ENCODE measurements at regions not wholly inside any gene's neighbourhood (a gene's known extent, or its start where the extent isn't known, plus 50 kb on each side); places are given as distances from the start of the nearest gene placed in this dataset.

DNA sequence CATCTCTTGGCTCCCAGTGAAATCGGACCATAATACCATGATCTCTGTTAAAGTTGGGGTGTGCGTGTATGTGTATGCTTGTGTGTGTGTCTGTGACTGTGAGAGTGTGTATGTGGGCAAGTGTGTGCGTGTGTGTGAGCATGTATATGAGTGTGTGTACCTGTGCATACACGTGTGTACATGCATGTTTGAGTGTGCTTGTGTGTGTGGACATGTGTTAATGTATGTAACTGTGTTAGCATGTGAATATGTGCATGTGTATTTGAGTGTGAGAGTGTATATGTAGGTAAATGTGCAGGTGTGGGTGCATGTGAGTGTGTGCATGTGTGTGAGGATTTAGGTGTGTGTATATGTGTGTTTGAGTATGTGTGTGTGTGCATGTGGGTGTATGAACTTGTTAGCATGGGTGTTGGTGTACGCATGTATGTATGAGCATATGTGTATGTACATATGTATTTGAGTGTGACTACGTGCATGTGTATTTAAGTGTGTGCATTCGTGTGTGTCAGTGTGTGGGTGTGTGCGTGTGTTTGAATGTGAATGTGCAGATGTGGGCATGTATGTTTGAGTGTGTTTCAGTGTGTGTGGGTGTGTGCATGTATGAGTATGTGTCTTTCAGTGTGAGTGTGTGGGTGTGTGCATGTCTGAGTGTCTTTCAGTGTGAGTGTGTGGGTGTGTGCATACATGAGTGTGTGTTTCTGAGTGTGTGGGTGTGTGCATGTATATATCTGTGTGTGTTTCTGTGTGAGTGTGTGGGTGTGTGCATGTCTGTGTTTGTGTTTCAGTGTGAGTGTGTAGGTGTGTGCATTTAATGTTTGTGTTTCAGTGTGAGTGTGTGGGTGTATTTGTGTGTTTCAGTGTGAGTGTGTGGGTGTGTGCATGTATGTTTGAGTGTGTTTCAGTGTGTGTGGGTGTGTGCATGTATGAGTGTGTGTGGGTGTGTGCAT lies 183.2 kb downstream of the SOX9 start:
- DNase-seq: no peak

DNA sequence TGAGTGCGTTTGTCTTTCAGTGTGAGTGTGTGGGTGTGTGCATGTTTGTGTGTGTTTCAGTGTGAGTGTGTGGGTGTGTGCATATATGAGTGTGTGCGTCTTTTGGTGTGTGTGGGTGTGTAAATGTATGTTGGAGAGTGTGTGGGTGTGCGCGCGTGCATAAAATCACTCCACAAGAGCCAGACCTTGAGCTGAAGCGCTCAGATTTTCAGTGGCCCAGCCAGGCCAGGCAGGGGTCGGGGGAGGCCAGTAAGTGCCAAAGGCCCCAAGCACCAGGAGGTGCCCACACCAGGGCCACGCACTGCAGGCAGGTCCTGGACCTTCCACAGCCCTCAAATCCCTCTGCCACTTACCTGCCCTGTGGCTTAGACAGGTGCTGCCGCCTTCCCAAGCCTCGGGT lies 184.0 kb downstream of the SOX9 start:
- no peak for DNase-seq

DNA sequence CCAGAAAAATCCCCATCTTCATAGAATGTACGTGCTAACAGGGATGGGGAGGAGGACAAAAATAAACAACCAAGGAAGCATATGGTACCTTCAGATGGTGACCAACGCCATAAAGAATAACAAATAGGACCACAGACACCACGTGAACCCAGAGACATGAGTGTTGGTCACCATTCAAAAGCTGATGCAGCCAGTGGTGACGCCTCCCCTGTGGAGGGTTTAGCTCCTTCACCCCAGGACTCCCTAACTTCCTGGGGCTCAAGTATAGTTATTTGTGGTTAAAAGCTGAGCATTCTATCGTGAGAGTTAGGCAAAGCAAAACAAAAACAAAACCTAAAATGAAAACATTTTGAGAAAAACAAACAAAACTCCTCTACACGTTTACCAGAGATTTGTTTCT lies 184.7 kb downstream of the SOX9 start:
- DNase-seq: no peak

DNA sequence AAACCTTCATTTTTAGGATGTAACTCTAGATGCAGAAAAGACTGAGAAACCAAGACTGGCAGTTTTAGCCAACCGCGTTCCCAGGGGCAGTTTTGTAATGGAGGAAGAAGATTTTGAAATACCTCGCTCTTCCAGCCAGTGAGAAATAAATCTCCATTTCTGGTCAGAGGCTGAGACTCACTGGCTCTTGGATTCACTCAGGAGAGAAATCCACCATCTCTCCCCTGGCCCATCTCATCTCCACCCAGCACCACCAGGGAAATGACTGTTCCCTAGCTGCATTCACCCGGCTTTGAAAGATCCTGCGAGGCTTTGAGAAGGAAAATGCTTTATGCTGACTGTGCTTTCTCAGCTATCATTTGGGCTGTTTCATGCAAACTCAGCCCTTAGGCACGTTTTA lies 185.2 kb downstream of the SOX9 start:
- DNase-seq: no peak

DNA sequence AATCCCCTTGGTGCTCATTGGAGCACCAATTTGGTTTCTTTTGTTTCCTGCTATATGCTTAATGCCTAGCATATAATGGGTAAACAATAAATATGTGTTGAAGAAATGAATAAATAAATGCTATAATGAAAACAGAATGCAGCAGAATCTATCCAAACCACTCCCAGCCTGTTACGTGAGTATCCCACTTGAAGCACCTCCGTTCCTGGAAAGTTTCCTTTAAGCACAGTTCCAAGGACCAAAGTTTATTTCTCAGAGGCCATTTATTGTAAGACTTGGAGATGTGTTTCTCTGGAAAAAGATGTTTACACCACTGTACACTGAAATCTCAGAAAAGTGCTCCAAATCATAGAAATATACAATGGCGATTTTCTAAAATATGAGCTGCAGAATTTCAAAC lies 187.0 kb downstream of the SOX9 start:
- DNase-seq: no peak

DNA sequence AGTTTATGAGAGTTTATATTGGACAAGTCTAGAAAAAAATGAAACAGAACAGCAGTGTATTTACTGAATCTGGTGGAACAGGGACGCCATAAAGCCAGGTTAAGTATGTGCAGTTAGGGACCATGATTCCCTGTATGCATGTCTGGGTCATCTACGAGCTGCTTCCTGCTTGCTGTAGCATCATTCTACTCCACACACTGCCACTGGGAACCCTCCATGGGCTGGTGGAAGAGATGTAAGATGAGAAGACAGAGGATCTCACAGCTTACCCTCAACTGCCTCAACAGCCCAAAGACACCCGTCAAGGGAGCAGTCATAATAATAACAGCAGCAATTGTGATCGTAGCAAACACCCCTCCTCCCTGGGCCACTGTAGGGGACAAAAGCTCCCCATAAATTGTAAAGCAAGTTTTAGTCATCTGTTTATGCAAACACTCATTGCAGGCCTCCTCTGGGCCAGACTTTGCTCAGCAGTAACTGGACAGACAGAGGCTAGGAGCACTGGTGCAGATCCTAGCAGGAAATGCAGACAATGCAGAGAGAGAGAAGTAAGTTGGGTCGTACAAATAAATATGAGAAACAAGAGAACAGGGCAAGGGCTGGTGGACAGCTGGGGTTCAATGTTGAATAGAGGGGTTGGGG lies 188.0 kb downstream of the SOX9 start:
- DNase-seq: no peak

DNA sequence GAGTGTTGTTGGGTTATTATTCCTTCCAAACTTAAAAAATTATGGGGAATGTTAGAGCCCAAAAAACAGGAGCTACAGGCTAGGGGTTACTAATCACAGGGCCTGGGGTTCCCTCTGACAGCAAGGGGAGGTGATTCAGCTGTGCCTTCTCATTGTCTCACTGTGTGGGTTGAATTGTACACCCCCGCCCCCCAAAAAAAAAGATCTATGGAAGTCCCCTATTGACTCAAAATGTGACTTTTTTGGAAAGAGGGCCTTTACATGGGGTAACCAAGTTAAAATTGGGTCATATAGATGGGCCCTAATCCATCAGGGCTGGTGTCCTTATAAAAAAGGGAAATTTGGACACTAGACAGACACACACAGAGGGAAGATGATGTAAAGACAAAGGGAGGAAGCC lies 190.2 kb downstream of the SOX9 start:
- DNase-seq: no peak

DNA sequence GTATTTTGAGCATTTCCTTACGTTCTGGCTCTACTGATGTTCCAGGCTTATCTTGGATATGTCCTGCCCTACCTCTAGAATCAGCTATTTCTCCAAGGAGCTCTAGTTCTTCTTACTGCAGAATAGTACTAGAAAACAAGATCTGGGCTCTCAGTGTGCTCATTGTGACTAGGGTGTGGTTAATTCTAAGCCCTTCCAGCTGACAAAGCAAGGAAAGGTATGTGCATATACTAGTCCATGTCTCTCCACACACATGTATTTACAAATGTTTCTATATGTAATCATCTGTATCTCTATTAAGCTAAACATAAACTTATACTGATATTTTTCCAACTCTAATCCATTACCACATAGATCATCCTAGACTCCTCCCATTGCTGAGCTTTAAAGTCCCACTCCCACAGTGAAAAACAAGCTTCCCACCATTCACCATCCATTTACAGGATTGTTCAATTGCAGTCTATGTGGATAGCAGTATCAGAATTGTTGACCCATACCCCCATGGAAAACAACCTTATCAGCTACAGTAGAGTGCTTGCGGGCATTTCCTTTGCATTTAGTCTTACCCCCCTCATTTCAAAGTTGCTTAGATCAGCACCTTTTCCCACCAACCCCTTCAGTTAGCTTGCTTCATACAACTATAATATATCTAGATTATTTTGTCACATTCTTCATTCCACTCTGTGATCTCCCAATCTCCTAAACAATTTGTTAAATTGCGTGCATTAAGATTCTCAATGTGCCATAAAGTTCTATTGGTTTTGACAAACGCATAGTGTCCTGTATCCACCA lies 194.5 kb downstream of the SOX9 start:
- no peak for DNase-seq

DNA sequence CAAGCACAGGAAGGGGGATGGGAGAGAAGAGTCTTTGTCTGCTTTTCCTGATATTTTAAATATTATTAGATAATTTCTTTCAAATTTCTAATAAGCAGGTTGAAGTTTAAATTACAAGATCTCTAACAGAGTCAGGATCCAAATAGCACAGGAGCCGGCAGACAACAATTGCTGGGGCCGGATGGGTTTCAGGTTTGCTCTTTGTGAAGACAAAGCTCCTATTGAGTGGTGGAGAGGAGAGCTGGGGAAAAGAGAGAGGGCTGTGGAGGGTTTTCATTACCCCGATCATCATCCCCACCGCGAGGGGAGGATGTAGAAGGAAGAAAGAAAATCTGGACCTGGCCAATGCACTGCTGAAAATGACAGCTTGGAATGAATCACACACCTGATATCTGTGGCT lies 197.3 kb downstream of the SOX9 start:
- no peak for DNase-seq

DNA sequence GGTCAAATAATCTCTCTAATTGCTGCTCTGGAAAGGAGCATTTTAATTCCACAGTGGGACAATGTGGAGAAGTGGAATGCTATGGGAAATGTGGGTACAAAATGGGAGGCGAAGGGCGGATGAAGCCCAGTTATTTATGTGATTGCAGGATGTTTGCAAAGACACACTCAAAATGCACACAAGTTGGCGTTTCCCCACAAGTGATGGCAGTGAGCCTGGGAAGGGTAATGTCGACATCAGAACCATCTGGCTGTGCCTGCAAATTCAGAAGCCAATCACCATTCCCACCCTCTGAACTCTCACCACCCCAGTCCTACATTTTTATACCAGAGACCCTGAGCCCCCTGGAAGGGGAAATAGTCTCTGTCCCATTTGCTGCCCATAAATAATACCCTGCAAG lies 201.1 kb downstream of the SOX9 start:
- DNase-seq: no peak

DNA sequence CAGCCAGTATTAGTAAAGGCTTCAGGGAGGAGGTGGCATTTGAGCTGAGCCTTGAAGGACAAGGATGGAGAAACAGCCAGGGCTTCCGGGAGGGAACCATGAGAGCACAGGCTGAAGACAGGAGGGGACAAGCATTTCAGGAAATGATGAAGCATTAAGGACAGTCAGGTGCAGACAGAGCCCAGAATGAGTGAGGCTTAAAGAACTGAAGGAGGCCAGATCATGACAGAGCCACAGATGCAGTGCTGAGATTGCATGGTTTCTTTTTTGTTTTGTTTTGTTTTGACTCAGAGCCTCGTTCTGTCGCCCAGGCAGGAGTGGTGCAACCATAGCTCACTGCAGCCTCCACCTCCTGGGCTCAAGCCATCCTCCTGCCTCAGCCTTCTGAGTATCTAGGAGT lies 211.5 kb downstream of the SOX9 start:
- no peak for DNase-seq

DNA sequence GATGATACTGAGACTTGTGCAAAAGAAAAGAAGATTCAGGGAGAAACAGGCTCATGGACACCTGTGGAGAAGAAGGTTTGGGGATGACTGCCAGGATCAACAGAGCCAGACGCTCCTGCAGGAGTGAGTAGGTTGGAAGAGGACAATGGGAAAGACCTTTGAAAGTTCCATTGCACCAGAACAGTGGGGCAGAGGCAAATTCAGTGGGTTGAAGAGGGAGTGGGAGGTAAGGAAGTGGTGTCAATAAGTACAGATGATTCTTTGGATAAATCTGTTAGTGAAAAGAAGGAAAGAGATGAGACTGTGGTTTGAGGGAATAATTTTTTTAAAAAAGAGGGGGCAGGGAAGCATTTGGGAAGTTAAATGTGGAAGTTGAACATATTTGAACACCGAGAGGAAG lies 212.8 kb downstream of the SOX9 start:
- DNase-seq: no peak

DNA sequence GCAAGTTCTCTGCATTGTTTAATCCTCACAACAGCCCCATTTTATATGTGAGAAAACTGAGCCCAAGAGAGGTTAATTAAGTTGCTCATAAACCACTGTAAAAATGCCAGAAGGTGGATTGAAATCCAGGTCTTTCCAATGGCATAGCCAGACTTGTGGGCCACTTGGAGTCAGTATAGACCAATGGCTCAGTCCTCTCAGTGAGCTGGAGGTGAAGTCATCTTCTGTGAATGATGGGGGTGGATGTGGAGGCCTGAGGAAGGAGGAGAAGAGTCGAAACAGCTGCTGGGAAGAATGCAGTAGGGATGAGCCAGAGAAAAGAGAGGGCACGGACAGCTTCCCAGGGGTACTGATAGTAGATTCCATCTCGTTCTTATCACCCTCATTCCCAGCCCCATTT lies 213.4 kb downstream of the SOX9 start:
- DNase-seq: no peak

DNA sequence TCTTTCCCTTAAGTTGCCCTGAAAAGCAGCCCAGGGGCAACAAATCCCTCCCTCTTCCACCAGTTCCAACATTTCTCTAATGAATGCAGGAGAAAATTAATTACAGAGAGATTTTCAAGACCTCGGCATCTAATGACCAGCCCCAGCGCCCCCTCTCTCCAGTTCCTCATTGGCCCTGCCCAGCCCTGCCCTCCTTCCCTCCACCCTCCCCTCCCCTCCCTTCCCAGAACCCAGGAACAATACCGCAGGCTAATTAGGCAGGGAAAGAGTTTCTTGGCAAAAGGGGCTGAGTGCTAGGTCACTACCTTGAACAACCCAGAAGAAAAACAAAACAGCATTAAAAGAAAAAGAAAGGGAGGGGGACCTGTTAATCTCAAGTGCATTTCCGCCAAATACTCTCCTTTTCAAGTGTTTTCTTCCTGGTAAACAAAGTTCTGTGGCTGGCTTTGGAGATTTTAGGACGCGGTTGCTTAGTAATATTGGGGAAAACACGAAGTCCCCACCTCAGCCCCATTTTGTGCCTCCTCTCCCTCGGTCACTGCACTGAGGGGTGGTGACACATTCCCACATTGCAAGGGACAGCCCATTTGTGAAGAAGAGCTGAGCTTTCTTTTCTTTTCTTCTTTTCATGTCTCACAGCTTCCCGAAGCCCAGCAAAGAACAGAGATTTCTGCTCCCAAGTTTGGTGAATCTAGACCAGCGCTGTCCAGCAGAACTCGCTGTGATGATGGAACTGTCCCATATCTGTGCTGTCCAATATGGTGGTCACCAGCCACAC lies 215.4 kb downstream of the SOX9 start:
- DNase-seq: no peak

DNA sequence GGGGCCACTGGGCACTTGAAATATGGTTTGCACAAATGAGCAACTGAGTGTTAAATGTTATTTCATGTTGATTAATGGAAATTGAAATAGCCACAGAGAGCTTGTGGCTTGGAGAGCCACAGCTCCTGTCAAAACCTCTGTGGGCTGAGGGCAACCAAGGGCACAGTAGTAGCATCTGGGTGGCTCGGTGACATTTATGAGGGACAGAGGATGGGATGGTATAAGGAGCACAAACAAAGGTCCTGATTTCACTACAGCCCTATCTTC lies 215.9 kb downstream of the SOX9 start:
- DNase-seq: no peak

DNA sequence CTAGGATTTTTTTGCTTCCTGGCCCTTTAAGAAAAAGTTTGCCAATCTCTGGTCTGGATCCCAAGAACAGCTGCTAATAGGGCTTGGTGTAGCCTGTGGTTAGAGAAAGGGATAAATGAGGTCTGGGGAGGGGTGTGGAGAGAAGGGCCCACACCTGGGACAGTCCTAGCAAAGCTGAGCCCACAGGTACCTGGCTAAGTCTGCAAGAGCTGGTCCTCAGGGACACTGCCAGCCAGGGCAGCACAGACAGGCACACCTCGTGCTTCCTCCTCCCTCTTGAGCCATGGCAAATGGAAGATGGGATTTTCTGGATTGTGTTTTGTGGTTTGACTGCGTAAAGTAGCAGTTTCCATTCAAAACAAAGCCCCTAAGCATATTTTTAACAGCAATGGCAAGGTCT lies 217.5 kb downstream of the SOX9 start:
- no peak for DNase-seq

DNA sequence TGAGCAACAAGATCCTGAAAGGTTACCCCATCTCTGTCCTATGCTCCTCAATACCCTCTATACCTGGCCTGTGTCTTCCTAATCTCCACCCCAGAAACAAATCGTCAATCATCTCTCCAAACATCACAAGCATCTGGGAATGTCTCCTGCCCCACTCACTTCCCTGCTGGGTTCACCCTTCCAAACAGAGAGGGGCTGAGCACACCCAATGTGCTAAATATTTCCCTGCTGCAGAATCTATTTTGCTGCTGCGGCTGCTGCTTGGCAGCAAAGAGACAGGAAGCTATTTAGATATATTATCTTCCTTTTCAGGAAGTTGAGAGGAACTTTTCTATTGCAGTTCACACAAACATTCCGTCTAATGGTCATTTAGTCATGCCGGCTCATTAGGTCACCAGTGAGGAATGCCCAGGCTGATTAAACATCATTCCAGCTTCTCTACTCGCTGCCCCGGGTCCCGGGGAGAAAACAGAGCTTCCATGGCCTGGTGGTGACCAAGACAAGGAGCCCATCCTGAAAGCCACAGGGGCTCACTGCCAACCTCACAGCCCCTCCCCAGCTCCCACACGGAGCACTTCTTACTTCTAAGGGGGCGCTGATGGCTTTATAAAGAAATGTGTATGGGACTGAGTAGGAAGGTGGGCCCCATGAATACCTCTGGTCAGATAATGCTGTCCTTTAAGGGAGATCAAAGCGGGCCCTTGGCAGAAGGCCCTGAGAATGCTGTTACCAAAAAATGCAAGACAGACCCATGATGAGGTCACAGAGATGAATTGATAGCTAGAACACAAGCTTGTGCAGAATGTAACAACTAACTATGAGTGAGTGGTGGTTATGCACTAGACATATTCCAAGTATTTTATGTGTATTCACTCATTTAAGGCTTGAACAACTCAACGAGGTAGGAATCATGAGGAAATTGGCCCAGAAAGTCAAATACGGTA lies 218.3 kb downstream of the SOX9 start:
- no peak for DNase-seq

DNA sequence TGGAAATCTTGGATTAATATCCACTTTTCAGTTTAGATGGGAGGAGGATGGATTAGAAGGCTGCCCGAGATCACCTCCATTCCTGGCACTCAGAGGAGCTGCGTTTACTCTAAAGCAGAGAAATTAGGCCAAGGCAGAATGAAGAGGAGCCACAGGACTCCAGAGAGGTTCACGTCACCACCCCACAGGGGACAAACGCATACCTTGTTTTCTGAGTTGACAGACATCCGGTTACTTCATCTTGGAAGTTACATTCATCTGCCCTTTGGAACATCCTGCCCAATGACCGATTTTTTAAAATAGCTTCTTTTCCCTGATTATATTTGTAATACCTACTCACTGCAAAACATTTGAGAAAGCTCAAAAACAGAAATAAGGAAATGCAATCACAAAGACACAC lies 220.0 kb downstream of the SOX9 start:
- no peak for DNase-seq

DNA sequence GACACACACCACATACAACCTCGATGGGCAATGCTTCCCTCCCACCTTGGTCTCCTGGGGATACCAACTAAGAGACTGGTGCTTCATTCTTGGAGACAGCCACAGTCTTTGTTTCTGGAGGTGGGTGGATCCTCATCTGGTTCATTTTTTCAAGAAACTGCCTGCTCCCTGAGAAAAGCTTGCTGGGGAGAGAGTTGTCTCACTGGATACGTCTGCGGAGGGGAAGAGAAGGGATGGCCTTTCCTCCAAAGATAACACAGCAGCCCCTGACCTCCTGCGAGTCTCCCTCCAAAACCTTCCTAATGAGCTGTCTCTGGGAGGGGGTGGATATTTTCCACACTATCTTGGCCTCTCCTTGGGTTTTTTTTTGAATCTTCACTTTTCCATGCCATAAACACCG lies 221.2 kb downstream of the SOX9 start:
- DNase-seq: no peak

DNA sequence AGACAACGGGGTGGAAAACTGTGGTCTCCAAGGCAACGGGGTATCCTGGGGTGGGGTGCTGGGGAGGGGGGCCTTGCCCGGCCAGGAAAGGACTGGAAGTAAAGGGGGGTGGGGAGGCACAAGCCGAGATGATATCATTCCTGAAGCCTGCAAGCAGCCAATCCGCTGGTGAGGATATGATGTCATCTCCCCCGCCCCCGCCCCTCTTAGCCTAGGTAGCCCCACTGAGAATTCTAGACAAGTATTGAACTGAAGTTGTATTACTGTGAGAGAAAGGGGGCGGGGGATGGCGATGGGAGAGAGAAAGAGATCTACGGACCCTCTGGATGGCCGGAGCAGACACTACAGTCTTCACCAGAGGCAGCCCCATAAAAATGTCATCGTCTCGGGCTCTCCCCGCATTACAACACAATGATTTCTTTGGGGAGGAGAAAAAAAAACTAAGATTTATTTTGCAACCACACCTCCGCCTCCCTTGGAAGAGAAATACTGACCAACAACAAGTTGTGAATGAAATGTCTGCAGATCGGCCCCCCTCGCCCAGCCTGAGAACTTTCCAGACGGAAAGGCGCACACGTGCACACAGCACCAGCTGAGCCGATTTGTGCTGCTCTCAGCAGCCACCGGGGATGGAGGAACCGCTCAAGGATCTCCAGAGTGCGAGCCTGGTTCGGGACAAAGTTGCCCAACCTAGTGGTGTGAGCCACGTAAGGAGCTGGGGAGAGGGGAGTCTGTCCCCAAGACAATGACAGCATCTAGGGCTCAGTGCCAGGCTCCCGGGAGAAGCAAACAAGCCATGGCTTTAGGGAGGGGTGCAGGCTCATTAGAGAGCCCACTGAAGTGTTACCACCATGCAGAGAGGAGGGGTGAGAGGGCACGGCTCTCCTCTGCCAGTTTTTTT lies 222.1 kb downstream of the SOX9 start:
- no peak for DNase-seq

DNA sequence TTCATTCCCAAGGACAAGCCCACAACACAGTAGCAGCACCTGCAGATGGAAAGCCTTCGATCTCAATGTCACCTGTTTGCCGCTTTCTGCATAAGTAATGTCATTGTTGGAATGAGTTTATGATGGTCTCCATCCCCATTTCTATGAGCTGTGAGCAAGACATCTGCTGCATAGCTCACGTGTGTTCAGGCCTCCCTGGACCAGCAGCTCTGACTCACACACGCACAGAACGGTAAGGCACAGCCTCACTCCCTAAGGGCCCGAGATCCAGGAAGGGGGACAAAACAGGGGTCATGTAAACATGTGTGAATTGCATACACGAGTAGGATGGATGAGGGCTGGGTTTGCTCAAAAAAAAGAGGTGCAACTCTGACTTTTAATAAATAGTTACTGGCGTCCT lies 223.1 kb downstream of the SOX9 start:
- DNase-seq: no peak
